ENCODE measurements at regions not wholly inside any gene's neighbourhood (a gene's known extent, or its start where the extent isn't known, plus 50 kb on each side); places are given as distances from the start of the nearest gene placed in this dataset.

DNA sequence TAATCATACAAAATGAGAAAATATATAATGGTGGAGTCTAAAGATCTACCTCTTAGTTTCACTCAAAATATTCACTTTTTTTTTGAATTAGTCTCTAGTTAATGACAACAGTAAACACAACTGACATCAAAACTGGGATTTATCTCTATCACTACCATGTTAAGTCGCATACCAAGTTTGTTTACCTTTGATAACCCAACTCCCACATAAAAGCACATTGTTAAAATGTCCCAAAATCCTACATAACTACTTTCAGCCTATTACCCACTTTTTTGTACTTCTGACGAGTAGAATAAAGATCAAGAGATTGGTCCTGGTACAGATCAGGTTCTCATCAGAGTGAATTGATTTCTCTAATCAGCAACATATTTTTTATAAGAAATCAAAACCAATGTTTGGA is 518.5 kb downstream of the EPHA3 start:
- BruUV-seq (replicated peaks) = no TSS peak

DNA sequence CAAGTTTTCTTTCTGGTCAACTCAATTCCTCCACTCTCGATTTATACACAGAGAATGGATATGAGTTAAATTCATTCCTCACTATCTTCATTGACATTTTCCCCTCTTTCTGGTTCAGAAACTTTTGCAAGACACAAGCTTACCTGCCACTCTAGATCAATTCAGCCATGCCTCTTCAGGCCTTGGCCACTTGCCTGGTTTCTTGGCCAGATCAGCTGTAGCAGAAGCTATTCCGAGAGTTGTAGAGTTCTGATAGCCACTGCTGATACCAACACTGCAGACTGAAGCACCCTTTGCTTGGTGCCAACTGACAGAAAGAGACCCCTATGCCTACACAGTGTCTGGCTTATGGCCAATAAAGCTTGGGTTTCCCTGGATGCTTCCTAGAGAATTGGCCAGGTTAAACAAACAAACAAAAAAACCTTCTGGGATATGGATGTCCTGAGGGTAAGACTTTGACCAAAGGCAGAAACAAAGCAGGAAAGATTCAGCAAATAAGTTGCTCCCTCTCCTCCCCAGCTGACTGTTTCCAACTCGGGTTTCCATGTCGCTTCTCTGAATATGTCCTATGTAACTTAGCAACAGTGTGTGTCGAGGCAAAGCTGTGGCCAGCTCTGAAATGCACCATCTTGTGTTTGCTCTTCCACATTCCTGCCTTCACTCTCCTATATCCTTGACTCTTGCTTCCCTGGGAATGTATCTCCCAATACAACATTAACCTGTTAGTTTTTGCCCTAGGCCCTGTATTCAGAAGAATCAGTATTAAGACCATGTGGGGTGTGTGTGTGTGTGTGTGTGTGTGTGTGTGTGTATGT is 521.6 kb downstream of the EPHA3 start:
- H3K27ac ChIP-seq (ENCODE audit: extremely low read length, insufficient read depth, low read length) = no peak overlapping the region
- H3K4me1 ChIP-seq (ENCODE audit: insufficient read depth, low read length) = peaks cover 21% of the 10 kb centered on the region
- ChIA-PET CTCF (ENCODE audit: low intra/inter-chr PET ratio, low total read pairs) (no interaction called here), POLR2A (no interaction called here)
- DNase-seq (ENCODE audit: low spot score) = peak; percentile 15
- no peak overlapping the region for H3K4me3 ChIP-seq (replicated peaks in 1 of 3; ENCODE audit: insufficient read depth in 1 of 3, low read depth in 2 of 3, low read length in 3 of 3)
- WGBS (ENCODE audit: low lambda C conversion rate) = 22% methylated on average over 4 of the region's 5 CpGs
- no peak for ATAC-seq
- no peak overlapping the region for H2AFZ ChIP-seq (ENCODE audit: low read length)
- H3K79me2 ChIP-seq (ENCODE audit: insufficient read depth, low read length) = no peaks in the 10 kb centered on the region
- H4K20me1 ChIP-seq (ENCODE audit: insufficient read depth, low read length) = no peaks in the 10 kb centered on the region
- no peak for FAIRE-seq
- no peak overlapping the region for H3K4me2 ChIP-seq (ENCODE audit: low read depth, low read length)
- no TSS peak for BruUV-seq (replicated peaks)
- intact Hi-C loops (cut with micrococcal nuclease; ENCODE audit: unreplicated experiment) (no loop called here), in situ Hi-C loops (cut with HindIII; ENCODE audit: extremely low pct_ligation_motif_present, low pct_unique_long_range_greater_than_20kb) (no loop called here)
- H3K36me3 ChIP-seq (replicated peaks in 1 of 2; ENCODE audit: control insufficient read depth in 1 of 2, insufficient read depth in 2 of 2, low read length in 2 of 2) = no peaks in the 10 kb centered on the region
- no peaks in the 10 kb centered on the region for H3K9me3 ChIP-seq (ENCODE audit: low read length)
- H3K9ac ChIP-seq (ENCODE audit: insufficient read depth, low read depth, low read length) = no peak overlapping the region
- no peaks in the 10 kb centered on the region for H3K27me3 ChIP-seq (ENCODE audit: control insufficient read depth in 1 of 2, insufficient read depth in 2 of 2, low read length in 2 of 2)
- TF ChIP-seq SNRNP70 (IDR thresholded peaks at IDR 0.05; ENCODE audit: low read depth, low read length) (no peak), ZNF570 (CRISPR knock-in tag; IDR thresholded peaks at IDR 0.05; ENCODE audit: borderline replicate concordance) (no peak), HOXA5 (CRISPR knock-in tag; IDR thresholded peaks at IDR 0.05) (no peak), POGZ (CRISPR knock-in tag; IDR thresholded peaks at IDR 0.05) (no peak), MAFF (IDR thresholded peaks at IDR 0.05; ENCODE audit: low read depth, low read length) (no peak)
- TF ChIP-seq, protein P1, sequence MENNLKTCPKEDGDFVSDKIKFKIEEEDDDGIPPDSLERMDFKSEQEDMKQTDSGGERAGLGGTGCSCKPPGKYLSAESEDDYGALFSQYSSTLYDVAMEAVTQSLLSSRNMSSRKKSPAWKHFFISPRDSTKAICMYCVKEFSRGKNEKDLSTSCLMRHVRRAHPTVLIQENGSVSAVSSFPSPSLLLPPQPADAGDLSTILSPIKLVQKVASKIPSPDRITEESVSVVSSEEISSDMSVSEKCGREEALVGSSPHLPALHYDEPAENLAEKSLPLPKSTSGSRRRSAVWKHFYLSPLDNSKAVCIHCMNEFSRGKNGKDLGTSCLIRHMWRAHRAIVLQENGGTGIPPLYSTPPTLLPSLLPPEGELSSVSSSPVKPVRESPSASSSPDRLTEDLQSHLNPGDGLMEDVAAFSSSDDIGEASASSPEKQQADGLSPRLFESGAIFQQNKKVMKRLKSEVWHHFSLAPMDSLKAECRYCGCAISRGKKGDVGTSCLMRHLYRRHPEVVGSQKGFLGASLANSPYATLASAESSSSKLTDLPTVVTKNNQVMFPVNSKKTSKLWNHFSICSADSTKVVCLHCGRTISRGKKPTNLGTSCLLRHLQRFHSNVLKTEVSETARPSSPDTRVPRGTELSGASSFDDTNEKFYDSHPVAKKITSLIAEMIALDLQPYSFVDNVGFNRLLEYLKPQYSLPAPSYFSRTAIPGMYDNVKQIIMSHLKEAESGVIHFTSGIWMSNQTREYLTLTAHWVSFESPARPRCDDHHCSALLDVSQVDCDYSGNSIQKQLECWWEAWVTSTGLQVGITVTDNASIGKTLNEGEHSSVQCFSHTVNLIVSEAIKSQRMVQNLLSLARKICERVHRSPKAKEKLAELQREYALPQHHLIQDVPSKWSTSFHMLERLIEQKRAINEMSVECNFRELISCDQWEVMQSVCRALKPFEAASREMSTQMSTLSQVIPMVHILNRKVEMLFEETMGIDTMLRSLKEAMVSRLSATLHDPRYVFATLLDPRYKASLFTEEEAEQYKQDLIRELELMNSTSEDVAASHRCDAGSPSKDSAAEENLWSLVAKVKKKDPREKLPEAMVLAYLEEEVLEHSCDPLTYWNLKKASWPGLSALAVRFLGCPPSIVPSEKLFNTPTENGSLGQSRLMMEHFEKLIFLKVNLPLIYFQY (CRISPR knock-in tag; IDR thresholded peaks at IDR 0.05; ENCODE audit: borderline replicate concordance) = no peak
- TF ChIP-seq, protein P2, sequence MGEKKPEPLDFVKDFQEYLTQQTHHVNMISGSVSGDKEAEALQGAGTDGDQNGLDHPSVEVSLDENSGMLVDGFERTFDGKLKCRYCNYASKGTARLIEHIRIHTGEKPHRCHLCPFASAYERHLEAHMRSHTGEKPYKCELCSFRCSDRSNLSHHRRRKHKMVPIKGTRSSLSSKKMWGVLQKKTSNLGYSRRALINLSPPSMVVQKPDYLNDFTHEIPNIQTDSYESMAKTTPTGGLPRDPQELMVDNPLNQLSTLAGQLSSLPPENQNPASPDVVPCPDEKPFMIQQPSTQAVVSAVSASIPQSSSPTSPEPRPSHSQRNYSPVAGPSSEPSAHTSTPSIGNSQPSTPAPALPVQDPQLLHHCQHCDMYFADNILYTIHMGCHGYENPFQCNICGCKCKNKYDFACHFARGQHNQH (CRISPR knock-in tag; IDR thresholded peaks at IDR 0.05) = no peak
- TF ChIP-seq, protein P3, sequence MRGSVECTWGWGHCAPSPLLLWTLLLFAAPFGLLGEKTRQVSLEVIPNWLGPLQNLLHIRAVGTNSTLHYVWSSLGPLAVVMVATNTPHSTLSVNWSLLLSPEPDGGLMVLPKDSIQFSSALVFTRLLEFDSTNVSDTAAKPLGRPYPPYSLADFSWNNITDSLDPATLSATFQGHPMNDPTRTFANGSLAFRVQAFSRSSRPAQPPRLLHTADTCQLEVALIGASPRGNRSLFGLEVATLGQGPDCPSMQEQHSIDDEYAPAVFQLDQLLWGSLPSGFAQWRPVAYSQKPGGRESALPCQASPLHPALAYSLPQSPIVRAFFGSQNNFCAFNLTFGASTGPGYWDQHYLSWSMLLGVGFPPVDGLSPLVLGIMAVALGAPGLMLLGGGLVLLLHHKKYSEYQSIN (CRISPR knock-in tag; IDR thresholded peaks at IDR 0.05; ENCODE audit: borderline replicate concordance) = no peak

More for the DNA sequence above, 518.5 kb downstream of the EPHA3 start:
- peak; percentile 42 for DNase-seq (ENCODE audit: low spot score)
- intact Hi-C loops (cut with micrococcal nuclease; ENCODE audit: unreplicated experiment) (no loop called here), in situ Hi-C loops (cut with HindIII; ENCODE audit: extremely low pct_ligation_motif_present, low pct_unique_long_range_greater_than_20kb) (no loop called here)
- no peaks in the 10 kb centered on the region for H4K20me1 ChIP-seq (ENCODE audit: insufficient read depth, low read length)
- no peak overlapping the region for H2AFZ ChIP-seq (ENCODE audit: low read length)
- no peak overlapping the region for H3K9ac ChIP-seq (ENCODE audit: insufficient read depth, low read depth, low read length)
- H3K79me2 ChIP-seq (ENCODE audit: insufficient read depth, low read length) = no peaks in the 10 kb centered on the region
- no peak overlapping the region for H3K27ac ChIP-seq (ENCODE audit: extremely low read length, insufficient read depth, low read length)
- ChIA-PET CTCF (ENCODE audit: low intra/inter-chr PET ratio, low total read pairs) (no interaction called here), POLR2A (no interaction called here)
- peaks cover 25% of the 10 kb centered on the region for H3K4me1 ChIP-seq (ENCODE audit: insufficient read depth, low read length)
- H3K4me3 ChIP-seq (replicated peaks in 1 of 3; ENCODE audit: insufficient read depth in 1 of 3, low read depth in 2 of 3, low read length in 3 of 3) = no peak overlapping the region
- TF ChIP-seq NFIC (IDR thresholded peaks at IDR 0.05; ENCODE audit: low read length) (no peak), SOX13 (IDR thresholded peaks at IDR 0.05) (no peak), SOX13 (CRISPR knock-in tag; conservative IDR thresholded peaks at IDR 0.05 in 1 of 2, IDR thresholded peaks at IDR 0.05 in 1 of 2) (peak in 1 of 2 experiments; percentile 60; a peak in 2 of 4 replicates), CBFB (CRISPR knock-in tag; IDR thresholded peaks at IDR 0.05) (peak; percentile 65; the same call in 1 of the 2 replicates), FOXP1 (IDR thresholded peaks at IDR 0.05) (no peak), FOXP1 (CRISPR knock-in tag; IDR thresholded peaks at IDR 0.05) (peak; percentile 21; the same call in 1 of the 2 replicates), PPARG (CRISPR knock-in tag; conservative IDR thresholded peaks at IDR 0.05) (0 out of 2 replicates have a peak, but pooled peaks have one; percentile 59), NFE2 (CRISPR knock-in tag; IDR thresholded peaks at IDR 0.05) (no peak), ZNF251 (CRISPR knock-in tag; IDR thresholded peaks at IDR 0.05) (no peak), FOXA1 (IDR thresholded peaks at IDR 0.05) (no peak), FOXA1 (CRISPR knock-in tag; IDR thresholded peaks at IDR 0.05) (peak; percentile 27; the same call in 1 of the 2 replicates)
- no peak for FAIRE-seq
- 0% methylated on average over 2 of the region's 2 CpGs for WGBS (ENCODE audit: low lambda C conversion rate)
- ATAC-seq = no peak
- no peaks in the 10 kb centered on the region for H3K9me3 ChIP-seq (ENCODE audit: low read length)
- H3K4me2 ChIP-seq (ENCODE audit: low read depth, low read length) = no peak overlapping the region
- 0 out of 5 replicates have a peak, but pooled peaks cover 0 to 3% of the 10 kb centered on the region in 2 experiments for H3K27me3 ChIP-seq (ENCODE audit: control insufficient read depth in 1 of 2, insufficient read depth in 2 of 2, low read length in 2 of 2)
- H3K36me3 ChIP-seq (replicated peaks in 1 of 2; ENCODE audit: control insufficient read depth in 1 of 2, insufficient read depth in 2 of 2, low read length in 2 of 2) = no peaks in the 10 kb centered on the region

All from HepG2 (cell line).